ENCODE measurements at regions not wholly inside any gene's neighbourhood (a gene's known extent, or its start where the extent isn't known, plus 50 kb on each side); places are given as distances from the start of the nearest gene placed in this dataset.

GRCh38 chr2:114213808-114214207 is 228.6 kb upstream of the DPP10 start:
- Histone ChIP-seq H3K9me3 (replicated peaks; ENCODE audit: control insufficient read depth, insufficient read depth, low read length) (no peaks in the 10 kb centered on the region), H3K79me2 (ENCODE audit: control insufficient read depth, insufficient read depth, low read length) (no peaks in the 10 kb centered on the region), H4K20me1 (ENCODE audit: control insufficient read depth, insufficient read depth) (no peaks in the 10 kb centered on the region), H3K27ac (ENCODE audit: control insufficient read depth, insufficient read depth) (no peak overlapping the region), H2AFZ (ENCODE audit: control insufficient read depth, low read depth, low read length) (no peak overlapping the region), H3K9ac (ENCODE audit: control insufficient read depth, insufficient read depth, low read length) (no peak overlapping the region), H3K36me3 (ENCODE audit: control insufficient read depth in 2 of 2, insufficient read depth in 2 of 2, low read length in 1 of 2) (no peaks in the 10 kb centered on the region), H3K4me2 (ENCODE audit: control insufficient read depth, insufficient read depth) (no peak overlapping the region), H3K4me1 (ENCODE audit: control insufficient read depth, insufficient read depth, low read length) (no peaks in the 10 kb centered on the region), H3K4me3 (no peak overlapping the region), H3K27me3 (replicated peaks in 1 of 2; ENCODE audit: control insufficient read depth in 2 of 2, insufficient read depth in 2 of 2, low read length in 1 of 2) (peaks cover 0 to 2% of the 10 kb centered on the region in 2 experiments; a peak in 1 of 4 replicates)
- no peak for TF ChIP-seq ETV6 (conservative IDR thresholded peaks at IDR 0.05 in 1 of 2, IDR thresholded peaks at IDR 0.05 in 1 of 2; ENCODE audit: borderline replicate concordance in 1 of 2, low read depth in 1 of 2)
- TF ChIP-seq SMAD5 (IDR thresholded peaks at IDR 0.05; ENCODE audit: low read depth) = no peak
- TF ChIP-seq, protein P1, sequence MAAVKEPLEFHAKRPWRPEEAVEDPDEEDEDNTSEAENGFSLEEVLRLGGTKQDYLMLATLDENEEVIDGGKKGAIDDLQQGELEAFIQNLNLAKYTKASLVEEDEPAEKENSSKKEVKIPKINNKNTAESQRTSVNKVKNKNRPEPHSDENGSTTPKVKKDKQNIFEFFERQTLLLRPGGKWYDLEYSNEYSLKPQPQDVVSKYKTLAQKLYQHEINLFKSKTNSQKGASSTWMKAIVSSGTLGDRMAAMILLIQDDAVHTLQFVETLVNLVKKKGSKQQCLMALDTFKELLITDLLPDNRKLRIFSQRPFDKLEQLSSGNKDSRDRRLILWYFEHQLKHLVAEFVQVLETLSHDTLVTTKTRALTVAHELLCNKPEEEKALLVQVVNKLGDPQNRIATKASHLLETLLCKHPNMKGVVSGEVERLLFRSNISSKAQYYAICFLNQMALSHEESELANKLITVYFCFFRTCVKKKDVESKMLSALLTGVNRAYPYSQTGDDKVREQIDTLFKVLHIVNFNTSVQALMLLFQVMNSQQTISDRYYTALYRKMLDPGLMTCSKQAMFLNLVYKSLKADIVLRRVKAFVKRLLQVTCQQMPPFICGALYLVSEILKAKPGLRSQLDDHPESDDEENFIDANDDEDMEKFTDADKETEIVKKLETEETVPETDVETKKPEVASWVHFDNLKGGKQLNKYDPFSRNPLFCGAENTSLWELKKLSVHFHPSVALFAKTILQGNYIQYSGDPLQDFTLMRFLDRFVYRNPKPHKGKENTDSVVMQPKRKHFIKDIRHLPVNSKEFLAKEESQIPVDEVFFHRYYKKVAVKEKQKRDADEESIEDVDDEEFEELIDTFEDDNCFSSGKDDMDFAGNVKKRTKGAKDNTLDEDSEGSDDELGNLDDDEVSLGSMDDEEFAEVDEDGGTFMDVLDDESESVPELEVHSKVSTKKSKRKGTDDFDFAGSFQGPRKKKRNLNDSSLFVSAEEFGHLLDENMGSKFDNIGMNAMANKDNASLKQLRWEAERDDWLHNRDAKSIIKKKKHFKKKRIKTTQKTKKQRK (IDR thresholded peaks at IDR 0.05; ENCODE audit: low read depth, low read length) = no peak
- no peak for TF ChIP-seq NBN (IDR thresholded peaks at IDR 0.05)
- no peak for TF ChIP-seq NKRF (conservative IDR thresholded peaks at IDR 0.05)
- no peak for TF ChIP-seq JUNB (IDR thresholded peaks at IDR 0.05)
- no peak for TF ChIP-seq ZZZ3 (IDR thresholded peaks at IDR 0.05; ENCODE audit: control insufficient read depth, insufficient read length, low read depth)
- TF ChIP-seq MEF2B (IDR thresholded peaks at IDR 0.05; ENCODE audit: partially characterized antibody, poor library complexity, severe bottlenecking) = no peak
- no peak for TF ChIP-seq LARP7 (IDR thresholded peaks at IDR 0.05)
- no peak for TF ChIP-seq SUPT20H (IDR thresholded peaks at IDR 0.05; ENCODE audit: borderline replicate concordance, control insufficient read depth, low read depth, low read length)
- no peak for TF ChIP-seq ZNF622 (IDR thresholded peaks at IDR 0.05)
- TF ChIP-seq ATF3 (IDR thresholded peaks at IDR 0.05; ENCODE audit: borderline replicate concordance, extremely low read depth, low read depth, low read length) = no peak
- no peak for TF ChIP-seq KDM1A (IDR thresholded peaks at IDR 0.05; ENCODE audit: borderline replicate concordance)
- TF ChIP-seq GABPA (IDR thresholded peaks at IDR 0.05; ENCODE audit: low read depth) = no peak
- ChIA-PET SMC1A (ENCODE audit: uncharacterized antibody, unreplicated experiment) (no interaction called here), CTCF (no interaction called here), POLR2A (no interaction called here), RAD21 (ENCODE audit: unreplicated experiment) (no interaction called here)
- FAIRE-seq (no peak), DNase-seq (ENCODE audit: low read depth, low spot score) (no peak), ATAC-seq (no peak)
- 25% methylated on average over 3 of the region's 3 CpGs for WGBS (ENCODE audit: insufficient coverage, insufficient replicate concordance, low lambda C conversion rate, missing lambda C conversion rate)
- in situ Hi-C loops (cut with MboI) (no loop called here), intact Hi-C loops (cut with micrococcal nuclease; ENCODE audit: unreplicated experiment) (no loop called here)
- BruUV-seq (replicated peaks) = no TSS peak
